Endometrial microvascular endothelial cells (primary cell): ENCODE measurements at regions not wholly inside any gene's neighbourhood (a gene's known extent, or its start where the extent isn't known, plus 50 kb on each side); places are given as distances from the start of the nearest gene placed in this dataset.
"Not testable (repeated sequence)": the region's sequence is repeated elsewhere in the genome, so short reads cannot be mapped to it uniquely, and the experiment has no call there.

Experiments used
- in situ Hi-C: cut with HindIII; loops from 2 replicates; pipeline ENCODE4 v1.10.0; 2017; ENCODE audit warnings: low sequenced_read_pairs, low pct_unique_long_range_greater_than_20kb; ENCODE audit errors: inconsistent ontology term

DNA sequence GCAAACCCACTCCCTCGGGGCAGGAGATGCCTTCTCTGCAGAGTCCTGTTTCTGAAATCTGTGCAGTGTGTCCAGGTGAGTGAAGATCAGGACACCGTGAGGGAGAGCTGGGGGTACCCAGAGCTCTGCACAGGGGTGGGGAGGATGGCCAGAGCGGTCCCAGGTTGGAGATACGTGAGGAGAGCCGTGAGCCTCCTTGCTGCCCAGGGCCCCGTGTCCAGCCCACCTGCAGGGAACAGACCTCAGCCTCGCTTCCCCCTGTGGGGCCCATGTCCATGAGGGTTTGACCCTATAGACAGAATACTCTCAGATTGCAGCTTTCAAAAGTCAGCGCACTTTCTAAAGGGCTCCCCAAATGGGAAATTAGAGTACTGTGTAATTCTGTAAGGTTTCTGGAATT, 66.5 kb upstream of the EN2 start:
- in situ Hi-C loops = no loop called here

DNA sequence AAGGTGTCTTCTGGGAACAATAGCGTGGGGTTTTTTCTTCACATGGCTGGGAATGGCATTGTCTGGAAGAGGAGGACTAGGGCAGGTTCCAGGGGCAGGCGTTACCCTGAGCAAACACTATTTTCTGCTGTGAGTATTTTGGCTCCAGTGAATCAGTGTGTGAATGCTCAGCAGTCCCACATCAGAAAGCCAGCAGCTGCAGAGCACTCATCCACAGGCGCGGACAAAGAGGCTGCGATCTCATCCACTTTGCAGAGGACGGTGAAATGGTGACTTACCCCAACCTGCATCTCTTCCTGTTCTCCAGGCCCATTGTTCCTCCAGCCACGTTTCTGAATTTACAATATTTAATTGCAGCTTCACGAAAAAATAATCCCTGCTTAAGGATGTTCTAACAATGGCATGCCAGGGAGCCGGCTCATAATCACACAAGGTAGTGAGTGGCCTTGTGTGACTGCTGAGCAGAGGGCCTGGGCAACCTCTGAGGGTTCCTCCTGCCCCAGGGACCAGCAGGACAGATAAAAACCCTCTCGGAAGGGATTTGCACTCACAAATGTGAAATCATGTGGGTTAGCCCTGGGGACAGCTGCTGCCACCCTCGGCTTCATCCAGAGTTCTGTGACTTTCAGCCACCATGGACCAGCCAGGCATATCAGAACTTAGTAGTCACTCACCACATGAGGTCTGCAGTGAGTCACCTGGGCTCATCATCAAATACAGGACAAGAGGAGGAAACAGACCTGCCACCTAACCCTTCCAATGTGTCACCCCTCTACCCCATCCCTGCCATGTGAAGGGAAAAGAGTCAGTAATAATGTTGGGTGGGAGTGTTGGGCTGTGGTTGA, 65.0 kb upstream of the EN2 start:
- in situ Hi-C loops = no loop called here

DNA sequence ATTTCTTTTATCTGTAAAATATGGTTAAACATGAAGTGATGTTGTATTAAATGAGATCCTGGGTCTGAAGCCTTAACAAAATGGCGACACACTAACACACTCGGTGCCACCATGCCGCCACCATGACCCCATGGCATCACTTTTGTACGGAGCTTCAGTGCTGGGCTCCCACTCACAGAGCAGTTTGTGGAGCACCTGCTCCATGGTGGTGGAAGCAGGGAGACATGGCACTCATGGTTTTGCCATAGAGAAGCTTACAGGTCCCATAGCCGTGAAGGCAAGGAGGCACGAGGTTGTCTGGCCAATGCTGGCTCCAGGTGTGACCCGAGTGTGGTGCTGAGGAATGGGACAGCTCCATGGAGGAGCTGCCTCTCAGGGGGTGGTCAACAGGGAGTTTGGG, 63.5 kb upstream of the EN2 start:
- in situ Hi-C loops = no loop called here

DNA sequence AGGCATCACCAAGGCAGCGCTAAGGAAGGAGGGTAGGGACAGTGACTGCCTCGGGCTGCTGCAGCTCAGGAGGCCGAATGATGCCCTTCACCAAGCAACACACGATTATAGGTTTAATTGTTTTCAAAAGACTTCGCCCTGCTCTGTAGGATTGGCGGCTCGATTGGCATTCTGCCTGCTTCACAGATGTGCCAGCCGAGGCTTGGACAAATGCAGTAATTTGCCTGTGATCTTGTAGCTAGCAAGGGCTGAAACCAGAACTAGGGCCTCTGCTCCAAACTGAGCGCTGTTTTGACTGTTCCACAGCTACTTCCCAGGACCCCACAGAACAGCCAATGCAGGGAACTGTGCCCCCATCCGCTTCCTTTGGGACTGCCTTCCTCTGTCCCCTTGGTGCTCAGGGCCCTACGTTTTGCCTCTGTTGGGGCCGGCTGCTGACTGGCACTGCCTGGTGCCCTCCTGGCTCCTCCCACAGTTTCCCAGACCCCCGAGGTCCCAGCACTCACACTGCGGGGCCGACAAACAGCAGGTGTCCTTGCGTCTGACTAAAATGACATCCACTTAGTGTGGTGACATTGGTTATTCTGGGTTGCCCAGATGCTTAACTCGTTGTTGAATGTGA, 62.6 kb upstream of the EN2 start:
- in situ Hi-C loops = no loop called here

DNA sequence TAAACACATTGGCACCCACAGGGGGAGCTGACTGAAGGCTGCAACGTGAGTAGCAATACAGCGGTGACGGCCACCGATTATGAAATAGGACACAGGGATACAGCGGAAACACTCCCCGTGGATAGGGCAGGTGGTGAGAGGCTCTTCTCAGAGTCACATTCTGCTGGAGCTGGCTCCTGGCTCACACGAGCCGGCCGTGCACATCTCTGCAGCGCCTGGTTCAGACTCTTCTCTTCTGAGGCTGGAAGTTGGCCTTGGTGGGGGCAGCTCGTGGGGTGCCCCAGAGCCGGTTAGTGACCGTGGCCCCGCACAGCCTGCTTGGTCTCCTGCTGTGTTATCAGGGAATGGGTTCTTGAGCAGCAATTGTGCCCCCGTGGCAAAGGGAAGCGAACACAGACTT, 61.3 kb upstream of the EN2 start:
- in situ Hi-C loops = no loop called here

DNA sequence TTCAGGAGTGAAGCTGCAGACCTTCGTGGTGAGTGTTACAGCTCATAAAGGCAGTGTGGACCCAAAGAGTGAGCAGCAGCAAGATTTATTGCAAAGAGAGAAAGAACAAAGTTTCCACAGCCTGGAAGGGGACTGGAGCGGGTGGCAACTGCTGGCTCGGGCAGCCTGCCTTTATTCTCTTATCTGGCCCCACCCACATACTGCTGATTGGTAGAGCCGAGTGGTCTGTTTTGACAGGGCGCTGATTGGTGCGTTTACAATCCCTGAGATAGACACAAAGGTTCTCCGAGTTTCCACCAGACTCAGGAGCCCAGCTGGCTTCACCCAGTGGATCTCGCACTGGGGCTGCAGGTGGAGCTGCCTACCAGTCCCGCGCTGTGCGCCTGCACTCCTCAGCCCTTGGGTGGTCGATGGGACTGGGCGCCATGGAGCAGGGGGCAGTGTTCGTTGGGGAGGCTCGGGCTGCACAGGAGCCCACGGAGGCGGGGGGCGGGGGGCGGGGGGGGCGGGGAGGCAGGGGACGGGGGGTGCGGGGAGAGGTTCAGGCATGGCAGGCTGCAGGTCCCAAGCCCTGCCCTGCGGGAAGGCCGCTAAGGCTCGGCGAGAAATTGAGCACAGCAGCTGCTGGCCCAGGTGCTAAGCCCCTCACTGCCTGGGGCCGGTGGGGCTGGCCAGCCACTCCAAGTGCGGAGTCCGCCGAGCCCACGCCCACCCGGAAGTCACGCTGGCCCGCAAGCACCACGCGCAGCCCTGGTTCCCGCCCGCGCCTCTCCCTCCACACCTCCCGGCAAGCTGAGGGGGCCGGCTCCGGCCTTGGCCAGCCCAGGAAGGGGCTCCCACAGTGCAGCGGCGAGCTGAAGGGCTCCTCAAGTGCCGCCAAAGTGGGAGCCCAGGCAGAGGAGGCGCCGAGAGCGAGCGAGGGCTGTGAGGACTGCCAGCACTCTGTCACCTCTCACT, 59.9 kb upstream of the EN2 start:
- in situ Hi-C loops = not testable (repeated sequence)

DNA sequence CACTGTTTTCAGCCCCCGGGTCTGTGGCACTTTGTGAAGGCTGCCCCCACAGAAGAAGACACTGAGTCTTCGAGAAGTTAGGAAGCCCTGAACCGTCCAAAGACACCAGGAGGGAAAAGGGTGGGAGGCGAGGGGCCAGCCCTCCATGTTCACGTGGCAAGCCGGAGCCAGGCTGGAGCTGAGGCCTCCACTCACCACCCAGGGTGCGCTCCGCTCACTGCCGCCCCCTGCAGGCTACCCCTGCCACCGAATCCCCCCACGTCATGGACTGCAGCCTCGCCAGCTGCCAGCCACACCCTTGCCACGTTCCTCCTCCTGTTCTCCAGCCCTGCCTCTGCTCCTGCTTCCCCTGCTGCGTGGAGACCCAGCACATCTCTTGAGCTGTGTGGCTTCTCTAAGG, 59.0 kb upstream of the EN2 start:
- in situ Hi-C loops = no loop called here

DNA sequence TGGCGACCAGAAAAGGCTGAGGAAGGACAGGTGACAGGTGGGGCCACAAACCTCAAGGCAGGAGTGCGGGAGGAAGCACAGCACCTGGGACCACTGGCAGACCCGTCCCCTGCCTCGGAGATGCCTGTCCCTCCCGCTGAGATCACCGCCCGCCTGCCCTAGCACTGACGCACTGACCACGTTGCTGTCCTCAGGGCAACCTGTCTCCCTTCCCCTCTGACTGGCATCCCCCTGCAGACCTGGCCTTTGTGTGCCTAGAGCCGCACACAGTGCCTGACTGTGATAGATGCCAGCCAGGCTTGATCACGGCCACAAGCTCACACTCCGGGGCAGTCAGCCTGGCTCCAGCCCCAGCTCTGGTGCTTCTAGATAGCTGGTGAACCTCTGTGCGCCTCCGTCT, 58.4 kb upstream of the EN2 start:
- in situ Hi-C loops = no loop called here

DNA sequence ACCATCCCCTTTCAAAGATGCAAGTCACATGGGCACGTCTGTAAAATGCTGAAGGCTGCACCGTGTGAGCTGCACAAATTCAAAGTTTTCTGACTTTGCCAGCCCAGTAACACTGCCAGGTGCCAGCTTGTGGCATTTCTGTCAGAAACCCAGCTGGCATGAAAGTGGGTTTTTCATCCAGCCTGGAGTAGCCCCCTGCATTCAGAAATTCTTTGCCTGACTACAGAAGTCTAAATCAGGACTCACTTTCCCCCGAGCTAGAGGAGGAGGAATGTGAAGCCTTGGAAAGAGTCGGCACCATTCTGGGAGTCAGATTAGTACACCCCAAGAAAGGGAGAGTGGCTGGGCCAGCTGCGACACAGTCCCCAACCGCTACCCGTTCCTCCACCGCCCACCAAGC, 56.7 kb upstream of the EN2 start:
- in situ Hi-C loops = no loop called here

DNA sequence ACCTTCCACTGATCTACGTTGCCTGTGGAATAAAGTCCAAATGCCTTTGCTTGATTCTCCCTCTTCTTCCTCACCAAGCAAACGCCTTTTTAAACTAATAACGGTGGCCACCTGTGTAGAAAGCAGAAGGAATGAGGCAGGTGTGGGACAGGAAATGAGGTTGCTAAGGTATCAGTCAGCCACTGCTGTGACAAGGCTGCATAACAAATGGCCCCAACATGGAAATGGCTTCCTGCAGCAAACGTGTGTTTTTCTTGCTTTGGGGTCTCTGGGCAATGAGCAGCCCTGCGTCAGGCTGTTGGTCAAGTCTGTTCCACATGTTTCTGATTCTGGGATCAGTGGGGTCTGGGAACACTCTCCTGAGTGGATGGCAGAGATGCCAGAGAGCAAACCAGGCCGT, 56.0 kb upstream of the EN2 start:
- in situ Hi-C loops = no loop called here

DNA sequence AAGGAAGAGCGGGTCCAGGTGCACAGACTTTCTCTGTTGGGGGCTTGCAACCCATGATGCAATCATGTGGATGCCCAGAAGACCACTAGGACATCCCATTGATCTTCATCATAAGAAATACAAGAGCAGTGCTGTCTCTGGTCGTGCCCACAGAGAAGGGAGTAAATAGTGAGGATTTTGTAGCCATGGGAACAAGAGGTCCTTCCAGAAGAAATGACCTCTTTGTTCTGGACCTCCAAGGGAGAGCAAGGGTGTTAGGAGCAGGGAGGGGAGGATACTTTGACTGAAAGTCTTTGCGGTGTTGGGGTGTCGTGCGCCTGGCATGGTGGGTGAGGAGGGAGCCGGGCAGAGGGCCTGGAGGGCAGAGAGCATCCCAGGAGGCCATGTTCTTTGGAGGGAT, 55.0 kb upstream of the EN2 start:
- in situ Hi-C loops = no loop called here

DNA sequence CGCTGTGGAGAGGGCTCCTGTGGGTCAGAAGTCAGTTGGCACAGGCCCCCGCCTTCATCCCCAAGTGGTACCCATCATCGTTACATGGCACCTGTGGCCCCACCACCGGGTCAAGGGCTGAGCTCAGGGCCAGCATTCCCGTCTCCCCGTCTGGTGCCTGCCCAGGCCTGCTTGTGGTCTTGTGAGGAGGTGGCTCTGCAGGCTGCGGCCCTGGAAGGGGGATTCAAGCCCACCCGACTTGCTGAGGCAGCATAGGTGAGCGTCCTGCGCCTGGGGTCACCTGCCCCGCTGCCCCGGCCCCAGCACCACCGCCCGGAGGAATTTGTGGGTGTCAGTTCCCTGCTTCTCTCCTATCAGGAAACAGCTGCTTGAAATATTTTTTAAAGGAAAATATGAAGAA, 53.0 kb upstream of the EN2 start:
- in situ Hi-C loops = no loop called here

DNA sequence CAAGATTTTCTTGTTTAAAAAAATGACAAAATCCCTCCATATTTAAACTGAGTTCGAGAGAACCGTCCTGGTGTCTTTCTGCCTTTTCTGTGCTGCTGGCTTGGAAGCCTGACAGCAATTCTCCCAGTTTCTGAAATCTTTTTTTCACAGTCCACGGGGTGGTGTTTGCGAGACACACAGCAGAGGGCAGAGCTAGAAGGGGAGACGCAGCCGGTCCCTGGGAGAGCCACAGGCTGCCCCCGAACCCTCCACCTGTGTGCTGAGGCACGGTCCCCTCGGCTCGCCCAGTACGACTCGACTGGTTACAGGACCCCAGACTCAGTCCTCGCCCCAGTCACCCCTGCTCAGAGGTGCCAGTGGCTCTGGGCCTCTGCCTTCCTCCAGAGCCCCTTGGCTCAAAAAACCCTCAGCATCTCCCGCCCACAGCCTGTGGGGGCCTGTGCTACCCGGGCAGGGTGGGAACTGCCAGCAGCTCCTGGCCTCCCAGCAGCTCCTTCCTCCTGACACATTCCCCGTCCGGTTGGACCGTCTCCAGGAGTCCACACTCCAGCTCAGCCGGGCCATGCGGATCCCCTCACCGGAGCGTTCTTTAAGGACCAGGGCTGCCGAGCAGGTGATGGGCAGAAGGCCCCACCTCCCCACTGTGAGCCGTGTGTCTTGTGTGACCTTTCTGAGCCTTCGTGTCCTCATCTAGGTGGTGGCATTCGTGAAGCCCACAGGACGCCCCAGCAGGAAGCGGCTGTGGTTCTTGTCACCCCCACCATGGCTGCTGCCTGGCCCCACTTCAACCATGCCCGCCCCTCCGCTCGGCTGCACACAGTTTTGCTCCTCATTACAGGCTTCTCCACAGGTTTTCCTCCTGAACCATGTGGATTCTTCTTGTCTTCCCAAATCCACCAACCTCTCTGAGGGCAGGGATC, 52.3 kb upstream of the EN2 start:
- in situ Hi-C loops = no loop called here

DNA sequence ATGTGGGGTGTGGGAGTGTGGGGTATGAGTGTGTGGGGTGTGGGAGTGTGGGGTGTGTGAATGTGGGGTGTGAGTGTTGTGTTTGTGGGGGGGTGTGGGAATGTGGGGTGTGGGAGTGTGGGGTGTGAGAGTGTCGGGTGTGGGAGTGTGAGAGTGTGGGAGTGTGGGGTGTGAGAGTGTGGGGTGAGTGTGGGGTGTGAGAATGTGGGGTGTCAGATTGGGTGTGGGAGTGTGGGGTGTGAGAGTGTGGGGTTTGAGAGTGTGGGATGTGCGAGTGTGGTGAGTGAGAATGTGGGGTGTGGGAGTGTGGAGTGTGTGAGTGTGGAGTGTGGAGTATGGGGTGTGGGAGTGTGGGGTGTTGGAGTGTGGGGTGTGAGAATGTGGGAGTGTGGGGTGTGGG, 50.1 kb upstream of the EN2 start:
- in situ Hi-C loops = no loop called here
